HG02870 (cell line): ENCODE measurements at regions not wholly inside any gene's neighbourhood (a gene's known extent, or its start where the extent isn't known, plus 50 kb on each side); places are given as distances from the start of the nearest gene placed in this dataset.

ENCODE experiments used
- ATAC-seq: cut with Tn5 transposase; IDR thresholded peaks from one replicate; pipeline ENCODE4 v1.9.1; 2021; ENCODE audit warnings: mild to moderate bottlenecking, moderate library complexity; ENCODE audit not compliant: unreplicated experiment

GRCh38 chr4:15130441-15130840 lies 128.2 kb downstream of the CPEB2 start:
- no peak for ATAC-seq

- ATAC-seq, result no peak
Observed at GRCh38 chr4:15131551-15131950, 129.3 kb downstream of the CPEB2 start.

- ATAC-seq, result no peak
Observed at GRCh38 chr4:15132739-15133138, 130.5 kb downstream of the CPEB2 start.

DNA sequence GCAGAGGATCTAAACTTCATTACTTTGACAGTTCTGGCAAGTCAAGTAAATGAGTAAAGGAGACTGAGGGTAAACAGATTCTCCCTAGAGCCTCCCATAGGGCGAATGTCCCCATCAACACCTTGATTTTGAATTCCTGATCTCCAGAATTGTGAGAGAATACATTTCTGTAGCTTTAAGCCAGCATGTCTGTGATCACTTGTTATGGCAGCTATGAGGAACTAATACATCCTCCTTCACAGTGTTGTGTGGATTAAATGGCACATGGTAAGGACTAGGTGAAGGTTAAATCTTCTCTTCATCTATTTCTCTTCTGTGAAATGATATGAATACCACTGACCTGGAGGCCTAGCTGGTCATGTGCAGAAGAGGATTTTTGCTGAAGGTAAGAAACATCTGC lies 137.3 kb downstream of the CPEB2 start:
- ATAC-seq, result no peak

- no peak for ATAC-seq
Observed at GRCh38 chr4:15142201-15142600, 139.9 kb downstream of the CPEB2 start.

GRCh38 chr4:15143551-15143950 lies 141.3 kb downstream of the CPEB2 start:
- no peak for ATAC-seq

GRCh38 chr4:15144249-15144966 lies 142.1 kb downstream of the CPEB2 start:
- no peak for ATAC-seq

GRCh38 chr4:15144967-15145295 lies 142.7 kb downstream of the CPEB2 start:
- ATAC-seq, result no peak

- no peak for ATAC-seq
Observed at GRCh38 chr4:15145709-15146108, 143.4 kb downstream of the CPEB2 start.

GRCh38 chr4:15147714-15148113 lies 145.4 kb downstream of the CPEB2 start:
- ATAC-seq, result no peak

- ATAC-seq, result no peak
Observed at GRCh38 chr4:15148199-15148598, 145.9 kb downstream of the CPEB2 start.

DNA sequence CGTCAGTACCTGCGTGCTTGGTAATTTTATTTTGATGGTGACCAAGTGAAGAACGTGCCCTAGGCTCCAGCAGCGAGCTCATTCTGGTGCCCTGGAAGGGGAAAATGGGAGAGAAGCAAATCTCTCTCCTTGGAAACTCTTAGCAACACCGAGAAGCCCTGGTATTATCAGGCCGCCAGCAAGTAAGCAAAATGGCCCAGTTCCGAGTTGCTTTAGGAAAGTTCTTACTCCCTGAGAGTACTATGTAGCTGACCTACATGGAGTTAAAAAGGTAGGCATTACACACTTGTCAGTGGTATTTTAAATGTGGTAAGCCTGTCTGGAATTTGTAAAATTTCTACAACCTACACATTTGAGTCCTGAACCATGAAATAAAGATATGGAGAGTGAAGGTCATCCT lies 146.4 kb downstream of the CPEB2 start:
- ATAC-seq, result no peak

GRCh38 chr4:15149234-15149838 lies 147.1 kb downstream of the CPEB2 start:
- ATAC-seq, result peak; percentile 74

GRCh38 chr4:15149839-15150592 lies 147.7 kb downstream of the CPEB2 start:
- ATAC-seq, result peak; percentile 61

DNA sequence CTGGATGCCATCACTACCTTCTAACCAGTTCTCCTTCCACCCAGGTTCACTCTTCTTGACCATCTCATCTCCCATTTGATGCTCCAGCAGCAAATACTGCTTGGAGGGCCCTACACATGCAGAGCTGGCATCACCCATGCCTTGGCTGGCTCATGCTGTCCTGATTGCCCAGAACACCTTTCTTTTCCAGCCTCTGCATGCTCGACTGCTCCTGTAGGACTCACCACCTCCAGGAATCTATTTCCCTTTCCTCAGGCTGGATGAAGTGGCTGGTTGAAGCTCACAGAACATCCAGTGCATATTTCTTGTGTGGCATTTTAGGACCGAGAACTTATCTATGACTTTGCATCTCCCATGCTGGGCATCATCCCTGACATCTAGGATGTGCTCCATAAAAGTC lies 148.3 kb downstream of the CPEB2 start:
- no peak for ATAC-seq

DNA sequence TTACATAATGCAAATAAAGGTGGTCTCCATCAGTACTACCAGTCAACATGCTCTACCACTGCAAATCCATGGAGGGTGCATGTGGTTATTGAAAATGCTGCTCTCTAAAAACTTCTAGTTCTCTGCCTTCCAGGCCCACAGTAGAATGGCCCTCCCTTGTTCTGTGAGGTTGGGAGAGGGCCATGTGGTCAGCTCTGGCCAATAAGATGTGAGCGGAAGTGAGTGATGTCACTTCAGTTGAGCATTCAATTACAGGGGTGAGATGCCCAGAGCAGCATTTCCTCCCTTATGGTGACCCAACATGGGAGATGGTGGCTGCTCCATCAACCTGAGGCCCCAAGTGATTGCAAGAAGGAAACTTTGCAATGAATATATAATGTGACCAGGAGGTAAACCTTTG lies 148.8 kb downstream of the CPEB2 start:
- ATAC-seq, result no peak

GRCh38 chr4:15153662-15154061 lies 151.4 kb downstream of the CPEB2 start:
- no peak for ATAC-seq

- no peak for ATAC-seq
Observed at GRCh38 chr4:15158406-15159091, 156.3 kb downstream of the CPEB2 start.

- ATAC-seq, result no peak
Observed at GRCh38 chr4:15159477-15160019, 157.3 kb downstream of the CPEB2 start.

DNA sequence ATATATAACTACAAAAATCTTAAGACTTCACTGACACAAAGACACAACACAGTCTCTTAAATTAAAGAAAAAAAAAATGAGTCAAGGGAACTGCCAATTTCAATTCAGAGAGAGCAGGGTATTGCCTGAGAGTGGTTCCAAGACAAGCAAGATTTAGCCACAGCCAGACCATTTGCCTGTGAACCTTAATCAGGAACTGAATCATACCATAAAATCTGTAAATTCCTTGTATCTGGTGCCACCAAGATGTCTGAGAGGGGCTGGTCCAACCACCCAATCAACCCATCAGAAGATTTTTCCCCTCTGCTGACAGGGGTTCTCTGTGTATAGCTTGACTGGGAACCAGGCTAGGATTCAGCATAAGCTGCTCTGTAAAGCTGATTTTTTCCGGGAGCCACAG lies 159.2 kb downstream of the CPEB2 start:
- no peak for ATAC-seq

GRCh38 chr4:15162046-15162445 lies 159.8 kb downstream of the CPEB2 start:
- no peak for ATAC-seq
